ENCODE measurements at regions not wholly inside any gene's neighbourhood (a gene's known extent, or its start where the extent isn't known, plus 50 kb on each side); places are given as distances from the start of the nearest gene placed in this dataset.

- Histone ChIP-seq H4K20me1 (replicated peaks; ENCODE audit: insufficient read depth) (no peaks in the 10 kb centered on the region), H3F3A (replicated peaks; ENCODE audit: low read depth) (no peaks in the 10 kb centered on the region), H3K27me3 (ENCODE audit: insufficient read depth) (no peaks in the 10 kb centered on the region), H2AFZ (no peak overlapping the region), H3K9me2 (ENCODE audit: insufficient read depth) (no peaks in the 10 kb centered on the region), H3K4me3 (no peak overlapping the region), H3K36me3 (ENCODE audit: insufficient read depth) (no peaks in the 10 kb centered on the region), H3K4me2 (no peak overlapping the region), H3K4me1 (ENCODE audit: insufficient read depth) (no peaks in the 10 kb centered on the region), H3K27ac (ENCODE audit: low read depth) (no peak overlapping the region), H3K79me2 (replicated peaks; ENCODE audit: insufficient read depth) (no peaks in the 10 kb centered on the region)
- Mint-ChIP-seq H3K27me3 (ENCODE audit: insufficient read depth, low read depth, poor library complexity) (no peaks in the 10 kb centered on the region), H3K27ac (no peak overlapping the region), H3K4me1 (no peaks in the 10 kb centered on the region), H3K4me3 (no peak overlapping the region), H3K9me3 (no peaks in the 10 kb centered on the region; the same call in 2 of the 3 replicates), H3K36me3 (ENCODE audit: low read depth) (no peaks in the 10 kb centered on the region)
- no peak for DNase-seq (ENCODE audit: low spot score)
- TF ChIP-seq EZH2phosphoT487 (IDR thresholded peaks at IDR 0.05; ENCODE audit: unreplicated experiment): no peak
- no peak for TF ChIP-seq STAT1 (IDR thresholded peaks at IDR 0.05; ENCODE audit: unreplicated experiment)
- no peak for TF ChIP-seq CREB1 (CRISPR knock-in tag; IDR thresholded peaks at IDR 0.05; ENCODE audit: low read depth)
- TF ChIP-seq REST (IDR thresholded peaks at IDR 0.05; ENCODE audit: unreplicated experiment): no peak
- TF ChIP-seq ZNF331 (CRISPR knock-in tag; IDR thresholded peaks at IDR 0.05; ENCODE audit: low read depth): no peak
- no peak for TF ChIP-seq ZNF462 (CRISPR knock-in tag; IDR thresholded peaks at IDR 0.05)
- no peak for TF ChIP-seq NANOG (IDR thresholded peaks at IDR 0.05; ENCODE audit: borderline replicate concordance)
- TF ChIP-seq, protein P1, sequence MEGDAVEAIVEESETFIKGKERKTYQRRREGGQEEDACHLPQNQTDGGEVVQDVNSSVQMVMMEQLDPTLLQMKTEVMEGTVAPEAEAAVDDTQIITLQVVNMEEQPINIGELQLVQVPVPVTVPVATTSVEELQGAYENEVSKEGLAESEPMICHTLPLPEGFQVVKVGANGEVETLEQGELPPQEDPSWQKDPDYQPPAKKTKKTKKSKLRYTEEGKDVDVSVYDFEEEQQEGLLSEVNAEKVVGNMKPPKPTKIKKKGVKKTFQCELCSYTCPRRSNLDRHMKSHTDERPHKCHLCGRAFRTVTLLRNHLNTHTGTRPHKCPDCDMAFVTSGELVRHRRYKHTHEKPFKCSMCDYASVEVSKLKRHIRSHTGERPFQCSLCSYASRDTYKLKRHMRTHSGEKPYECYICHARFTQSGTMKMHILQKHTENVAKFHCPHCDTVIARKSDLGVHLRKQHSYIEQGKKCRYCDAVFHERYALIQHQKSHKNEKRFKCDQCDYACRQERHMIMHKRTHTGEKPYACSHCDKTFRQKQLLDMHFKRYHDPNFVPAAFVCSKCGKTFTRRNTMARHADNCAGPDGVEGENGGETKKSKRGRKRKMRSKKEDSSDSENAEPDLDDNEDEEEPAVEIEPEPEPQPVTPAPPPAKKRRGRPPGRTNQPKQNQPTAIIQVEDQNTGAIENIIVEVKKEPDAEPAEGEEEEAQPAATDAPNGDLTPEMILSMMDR (conservative IDR thresholded peaks at IDR 0.05; ENCODE audit: low read depth in 2 of 2): no peak
- TF ChIP-seq JUNB (IDR thresholded peaks at IDR 0.05; ENCODE audit: unreplicated experiment): no peak
- TF ChIP-seq, protein P2, sequence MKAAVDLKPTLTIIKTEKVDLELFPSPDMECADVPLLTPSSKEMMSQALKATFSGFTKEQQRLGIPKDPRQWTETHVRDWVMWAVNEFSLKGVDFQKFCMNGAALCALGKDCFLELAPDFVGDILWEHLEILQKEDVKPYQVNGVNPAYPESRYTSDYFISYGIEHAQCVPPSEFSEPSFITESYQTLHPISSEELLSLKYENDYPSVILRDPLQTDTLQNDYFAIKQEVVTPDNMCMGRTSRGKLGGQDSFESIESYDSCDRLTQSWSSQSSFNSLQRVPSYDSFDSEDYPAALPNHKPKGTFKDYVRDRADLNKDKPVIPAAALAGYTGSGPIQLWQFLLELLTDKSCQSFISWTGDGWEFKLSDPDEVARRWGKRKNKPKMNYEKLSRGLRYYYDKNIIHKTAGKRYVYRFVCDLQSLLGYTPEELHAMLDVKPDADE (IDR thresholded peaks at IDR 0.05): no peak
- no peak for TF ChIP-seq ZNF114 (CRISPR knock-in tag; IDR thresholded peaks at IDR 0.05)
- TF ChIP-seq POLR2AphosphoS5 (IDR thresholded peaks at IDR 0.05; ENCODE audit: low read depth): no peak
- TF ChIP-seq EZH2 (IDR thresholded peaks at IDR 0.05; ENCODE audit: low read depth, unreplicated experiment): no peak
- ATAC-seq: no peak
Observed at GRCh38 chr5:4373051-4373820, 766.9 kb upstream of the ADAMTS16 start.

Data from GM23338 (cell line).